GM19351 (cell line): ENCODE measurements at regions not wholly inside any gene's neighbourhood (a gene's known extent, or its start where the extent isn't known, plus 50 kb on each side); places are given as distances from the start of the nearest gene placed in this dataset.
A peak's percentile ranks its signal among the peaks of the same experiment; 100 is the strongest.

ENCODE experiments used
- ATAC-seq: cut with Tn5 transposase; IDR thresholded peaks from one replicate; pipeline ENCODE4 v1.9.1; 2021; ENCODE audit warnings: mild to moderate bottlenecking, moderate library complexity; ENCODE audit not compliant: unreplicated experiment

GRCh38 chr3:72698154-72698917 lies 149.9 kb downstream of the SHQ1 start:
- ATAC-seq = no peak

DNA sequence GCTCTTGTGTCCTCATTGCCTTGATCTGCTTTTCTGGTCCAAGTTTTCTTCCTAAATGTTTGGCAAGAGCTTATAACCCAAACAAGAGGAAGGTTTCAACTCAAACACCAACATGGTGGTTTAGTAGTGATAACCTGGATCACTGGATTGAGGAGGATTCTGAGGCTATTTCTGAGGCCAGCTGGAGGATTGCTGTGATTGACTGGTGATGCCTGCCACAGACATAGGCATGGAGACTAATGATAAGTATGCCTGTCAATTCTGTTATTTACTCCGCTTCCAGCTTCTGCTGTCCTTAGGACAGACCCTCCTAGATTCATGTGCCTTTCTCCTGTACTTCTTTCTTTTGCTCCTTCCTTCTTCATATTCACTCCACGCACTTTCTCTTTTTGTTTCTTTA lies 150.5 kb downstream of the SHQ1 start:
- ATAC-seq = no peak

DNA sequence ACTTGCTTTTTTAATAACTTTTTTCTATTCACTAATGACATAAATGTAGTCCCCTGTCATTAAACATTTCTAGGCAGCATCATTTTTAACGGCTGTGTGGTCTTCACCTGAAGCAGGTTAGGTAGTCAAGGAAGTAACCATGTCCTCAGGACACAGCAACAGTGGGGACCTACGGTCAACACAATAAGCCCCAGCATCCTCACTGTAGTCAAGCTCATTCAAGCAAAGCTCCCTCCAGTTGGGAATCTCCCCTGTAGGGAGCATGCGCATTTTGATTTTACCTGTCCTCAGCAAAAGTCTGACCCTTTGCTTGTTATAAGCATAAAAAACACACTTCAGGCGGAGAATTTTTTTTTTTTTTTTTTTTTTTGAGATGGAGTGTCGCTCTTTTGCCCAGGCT lies 151.4 kb downstream of the SHQ1 start:
- no peak for ATAC-seq

GRCh38 chr3:72694398-72694797 lies 153.8 kb downstream of the SHQ1 start:
- ATAC-seq = no peak

GRCh38 chr3:72692990-72693389 lies 155.3 kb downstream of the SHQ1 start:
- ATAC-seq = no peak

DNA sequence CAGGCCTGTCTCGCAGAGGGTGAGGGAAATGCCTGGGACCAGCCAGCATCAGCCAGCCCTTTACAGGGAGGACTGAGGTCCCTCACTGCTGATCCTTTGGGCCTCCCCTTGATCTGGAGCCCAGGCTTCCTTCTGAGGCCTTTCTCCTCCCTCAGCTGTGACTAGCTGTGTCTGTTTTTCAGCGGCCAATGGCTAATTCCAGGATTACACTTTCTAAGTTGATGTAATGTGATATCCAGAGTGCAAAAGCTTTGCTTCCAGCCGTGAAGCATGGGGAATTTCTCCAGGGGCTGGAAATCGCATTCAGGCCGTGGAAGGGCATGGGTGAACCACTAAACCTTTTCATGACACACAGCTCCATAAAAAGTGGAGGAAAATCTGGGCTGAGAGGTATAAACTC lies 157.6 kb downstream of the SHQ1 start:
- no peak for ATAC-seq

GRCh38 chr3:72682936-72683452 lies 165.3 kb downstream of the SHQ1 start:
- ATAC-seq = peak; percentile 71

DNA sequence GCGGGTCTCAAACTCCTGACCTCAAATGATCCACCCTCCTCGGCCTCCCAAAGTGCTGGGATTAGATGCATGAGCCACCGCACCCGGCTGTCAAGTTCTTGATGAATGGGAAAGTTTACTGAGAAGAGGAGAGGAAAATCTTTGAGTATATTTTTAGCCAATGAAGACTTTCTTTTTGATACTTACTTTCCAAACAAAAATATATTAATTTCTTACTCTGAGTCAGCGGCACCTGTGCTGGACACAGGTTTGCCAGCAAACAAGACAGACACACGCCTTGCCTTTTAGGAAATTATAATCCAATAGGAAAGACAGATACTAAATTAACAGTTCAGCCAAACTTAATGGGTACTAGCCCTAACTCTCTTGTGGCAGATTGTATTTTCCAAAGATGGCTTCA lies 166.6 kb downstream of the SHQ1 start:
- ATAC-seq = no peak

DNA sequence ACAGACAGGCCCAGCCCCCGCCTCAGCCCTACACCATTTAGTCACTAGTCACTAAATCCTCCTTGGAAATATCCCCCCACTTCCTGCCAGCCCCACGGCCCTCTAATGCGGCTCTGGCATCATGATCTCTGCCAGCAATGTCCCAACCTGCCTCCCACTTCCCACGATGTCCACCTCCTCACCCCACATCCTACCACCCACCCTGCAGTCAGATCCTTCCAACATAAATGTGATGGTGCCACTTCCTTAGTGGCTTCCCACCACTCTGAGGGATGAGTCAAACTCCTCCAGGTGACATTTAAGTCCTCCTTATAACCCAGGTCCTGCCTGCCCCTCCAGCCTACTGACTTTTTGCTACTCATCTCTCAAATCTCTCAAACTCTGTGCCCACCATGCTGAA lies 167.5 kb downstream of the SHQ1 start:
- ATAC-seq = no peak

GRCh38 chr3:72679540-72680198 lies 168.6 kb downstream of the SHQ1 start:
- no peak for ATAC-seq

- no peak for ATAC-seq
These were observed 169.4 kb downstream of the SHQ1 start for GRCh38 chr3:72678867-72679266.

GRCh38 chr3:72678380-72678779 lies 169.9 kb downstream of the SHQ1 start:
- no peak for ATAC-seq

DNA sequence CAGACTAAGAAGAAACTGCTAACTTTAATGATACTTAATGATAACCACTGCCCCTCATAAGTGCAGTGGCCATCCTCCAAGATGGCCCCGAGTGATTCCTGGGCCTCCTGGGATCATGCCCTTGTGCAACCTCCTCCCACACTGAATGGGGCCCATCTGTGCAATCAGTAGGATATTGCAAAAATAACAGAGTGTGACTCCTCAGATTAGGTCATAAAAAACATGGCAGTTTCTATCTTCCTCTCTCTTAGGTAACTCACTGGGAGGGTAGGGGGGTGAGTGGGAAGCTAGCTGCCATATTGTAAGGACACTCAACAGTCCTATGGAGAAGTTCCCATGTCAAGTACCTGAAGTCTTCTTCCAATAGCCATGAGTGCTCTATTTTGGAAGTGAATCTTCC lies 173.0 kb downstream of the SHQ1 start:
- no peak for ATAC-seq

- no peak for ATAC-seq
These were observed 175.1 kb downstream of the SHQ1 start for GRCh38 chr3:72673011-72673771.

GRCh38 chr3:72669224-72669623 lies 179.0 kb downstream of the SHQ1 start:
- no peak for ATAC-seq

GRCh38 chr3:72666447-72666755 lies 181.8 kb downstream of the SHQ1 start:
- ATAC-seq = no peak

GRCh38 chr3:72665701-72666446 lies 182.4 kb downstream of the SHQ1 start:
- ATAC-seq = peak; percentile 73

DNA sequence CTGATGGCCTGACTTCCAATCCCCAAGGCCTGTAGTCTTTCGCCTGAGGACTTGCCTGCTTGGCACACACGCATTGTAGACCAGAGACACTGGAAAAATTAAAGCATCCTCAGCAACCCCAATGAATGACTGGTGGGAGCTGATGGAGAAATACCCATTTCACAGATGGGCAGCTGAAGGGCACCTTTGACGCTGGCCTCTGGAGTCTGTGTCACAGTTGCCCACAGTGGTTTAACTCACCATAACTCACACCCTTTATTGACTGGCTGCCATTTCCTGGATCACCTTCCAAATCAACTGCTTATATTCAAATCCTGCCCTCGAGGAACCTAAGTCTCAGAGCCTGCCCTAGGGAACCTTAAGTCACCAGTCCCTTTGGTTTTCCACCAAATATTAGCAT lies 183.1 kb downstream of the SHQ1 start:
- ATAC-seq = no peak

GRCh38 chr3:72664184-72664975 lies 183.9 kb downstream of the SHQ1 start:
- no peak for ATAC-seq

- ATAC-seq = no peak
These were observed 184.8 kb downstream of the SHQ1 start for GRCh38 chr3:72663429-72663828.
